Immature natural killer cell (primary cell): ENCODE measurements at regions not wholly inside any gene's neighbourhood (a gene's known extent, or its start where the extent isn't known, plus 50 kb on each side); places are given as distances from the start of the nearest gene placed in this dataset.

ENCODE experiments used
- DNase-seq, 3 donors: peaks; one replicate each; pipeline ENCODE4 v3.0.0; 2022; ENCODE audit warnings: mixed read lengths in 1 of 3
- H3K27ac Mint-ChIP-seq, 6 donors: one replicate each; pipeline ENCODE4 v1.8.0; 2020; ENCODE audit warnings: mixed read lengths in 6 of 6, mild to moderate bottlenecking in 5 of 6, inconsistent platforms in 4 of 6, moderate library complexity in 3 of 6
- H3K27me3 Mint-ChIP-seq, 3 donors: one replicate each; pipeline ENCODE4 v1.8.0; 2020 to 2021; ENCODE audit warnings: low read depth in 3 of 3, mild to moderate bottlenecking in 3 of 3, mixed read lengths in 3 of 3, moderate library complexity in 3 of 3, inconsistent platforms in 1 of 3
- H3K36me3 Mint-ChIP-seq, 3 donors: one replicate each; pipeline ENCODE4 v1.8.0; 2020; ENCODE audit warnings: mixed read lengths in 3 of 3, inconsistent platforms in 2 of 3, mild to moderate bottlenecking in 2 of 3
- H3K4me1 Mint-ChIP-seq, 2 donors: one replicate each; pipeline ENCODE4 v1.8.0; 2020; ENCODE audit warnings: inconsistent platforms in 2 of 2, mild to moderate bottlenecking in 2 of 2, mixed read lengths in 2 of 2, moderate library complexity in 1 of 2
- H3K4me3 Mint-ChIP-seq, 5 donors: one replicate each; pipeline ENCODE4 v1.8.0; 2020; ENCODE audit warnings: mild to moderate bottlenecking in 5 of 5, mixed read lengths in 5 of 5, inconsistent platforms in 3 of 5, moderate library complexity in 3 of 5
- H3K9me3 Mint-ChIP-seq, 6 donors: one replicate each; pipeline ENCODE4 v1.8.0; 2020; ENCODE audit warnings: mild to moderate bottlenecking in 6 of 6, mixed read lengths in 6 of 6, inconsistent platforms in 4 of 6, moderate library complexity in 3 of 6

DNA sequence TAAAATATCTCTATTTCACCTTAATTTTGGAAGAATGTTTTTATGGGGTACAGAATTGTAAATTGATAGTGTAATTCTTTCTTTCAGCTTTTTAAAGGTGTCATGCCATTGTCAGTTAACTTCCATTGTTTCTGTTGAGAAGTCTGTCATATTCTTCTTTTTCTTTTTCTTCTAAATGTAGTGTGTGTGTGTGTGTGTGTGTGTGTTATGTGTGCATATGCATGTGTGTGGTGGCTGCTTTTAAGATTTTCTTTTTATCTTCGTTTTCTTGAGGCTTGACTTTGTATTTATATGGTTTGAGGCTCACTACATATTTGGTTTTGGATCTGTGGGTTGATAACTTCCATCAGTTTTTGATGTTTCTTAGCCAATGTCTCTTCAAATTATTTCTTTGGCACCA lies 176.5 kb downstream of the OGFRL1 start:
- Mint-ChIP-seq H3K4me1 (no peaks in the 10 kb centered on the region), H3K27me3 (peaks cover 0 to 2% (median 0%) of the 10 kb centered on the region in 3 donors), H3K4me3 (no peak overlapping the region), H3K36me3 (no peaks in the 10 kb centered on the region), H3K27ac (no peak overlapping the region), H3K9me3 (peaks cover 4 to 24% (median 7%) of the 10 kb centered on the region in 6 donors)
- no peak for DNase-seq

DNA sequence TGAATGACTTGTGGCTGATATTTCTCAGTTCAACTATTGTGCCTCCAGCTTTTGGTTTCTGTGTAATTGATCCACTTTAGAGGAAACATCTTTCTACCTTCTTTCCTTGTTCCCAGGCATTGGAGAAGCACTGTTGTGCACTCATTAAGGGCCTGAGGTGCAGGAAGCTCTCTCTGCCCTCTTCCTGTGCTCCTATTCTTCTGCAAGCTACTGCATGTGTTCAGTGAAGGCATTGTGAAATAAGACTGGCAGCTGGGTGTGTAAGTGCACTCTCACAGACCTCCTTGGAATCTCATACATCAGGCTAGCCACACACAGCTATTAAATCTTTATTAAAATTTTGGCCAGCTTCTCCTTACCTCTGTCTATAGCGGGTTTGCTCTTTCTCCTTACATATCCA lies 177.8 kb downstream of the OGFRL1 start:
- DNase-seq = no peak
- Mint-ChIP-seq H3K4me1 (no peaks in the 10 kb centered on the region), H3K9me3 (peaks cover 4 to 24% (median 7%) of the 10 kb centered on the region in 6 donors), H3K4me3 (no peak overlapping the region), H3K27me3 (peaks cover 0 to 2% (median 0%) of the 10 kb centered on the region in 3 donors), H3K27ac (no peak overlapping the region), H3K36me3 (no peaks in the 10 kb centered on the region)

DNA sequence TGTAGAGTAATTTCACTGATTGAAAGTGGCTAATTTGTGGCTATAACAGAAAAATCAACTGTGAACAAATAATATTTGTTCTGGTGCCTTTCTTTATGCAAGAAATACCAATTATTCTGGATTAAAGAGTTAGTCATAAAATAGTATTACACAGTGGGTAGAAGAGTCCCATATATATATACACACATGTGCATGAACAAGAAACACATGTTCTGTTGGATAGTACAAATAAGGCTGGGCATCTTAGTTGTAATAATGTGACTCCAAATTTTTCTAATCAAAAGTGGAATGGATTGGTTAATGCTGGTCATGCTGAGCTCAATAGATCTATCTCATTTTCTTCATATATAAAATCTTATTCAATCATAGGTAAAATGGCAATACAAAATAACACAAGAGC lies 179.4 kb downstream of the OGFRL1 start:
- no peak overlapping the region for H3K27ac Mint-ChIP-seq
- H3K4me3 Mint-ChIP-seq = no peak overlapping the region
- no peaks in the 10 kb centered on the region for H3K36me3 Mint-ChIP-seq

DNA sequence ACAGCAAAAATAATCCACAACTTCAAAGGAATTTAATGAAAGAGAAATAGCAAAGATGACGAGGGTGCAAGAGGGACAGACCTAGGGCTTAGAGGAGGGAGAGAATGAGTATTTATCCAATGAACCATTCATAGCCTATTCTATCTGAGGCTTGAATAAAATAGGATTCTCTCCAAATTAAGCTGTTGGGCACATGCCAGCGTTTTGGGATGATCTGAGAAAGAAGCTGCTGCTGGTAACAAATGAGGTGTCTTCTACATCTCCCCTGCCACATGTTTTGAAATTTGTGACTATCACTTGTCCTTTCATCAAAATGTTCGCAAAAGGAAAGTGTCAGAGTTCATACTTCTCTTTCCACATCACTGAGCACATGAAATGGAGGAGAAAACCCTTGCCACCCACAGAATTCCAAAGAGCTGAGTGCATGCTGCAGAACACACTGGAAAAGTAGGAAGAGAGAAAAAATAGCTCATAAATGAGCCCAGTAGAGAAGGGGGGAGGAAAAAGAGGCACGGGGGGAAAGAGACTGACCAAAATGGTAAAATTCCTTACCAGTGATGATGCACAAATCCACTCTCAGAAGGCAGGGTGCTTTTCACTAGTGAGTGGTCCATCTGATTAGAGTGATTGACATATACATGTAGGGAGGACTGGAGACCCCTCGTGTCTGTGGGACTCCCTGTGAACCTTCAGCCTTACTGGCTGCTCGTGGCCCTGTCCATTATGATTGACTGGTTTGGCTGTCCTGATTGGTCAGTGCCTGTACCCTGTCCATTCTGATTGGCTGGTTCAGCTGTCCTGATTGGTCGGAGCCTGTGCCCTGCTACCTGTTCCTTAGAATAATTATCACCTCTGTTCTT lies 180.5 kb downstream of the OGFRL1 start:
- Mint-ChIP-seq H3K27me3 (peaks cover 0 to 4% (median 2%) of the 10 kb centered on the region in 3 donors), H3K36me3 (no peaks in the 10 kb centered on the region), H3K9me3 (peaks cover 3 to 24% (median 7%) of the 10 kb centered on the region in 6 donors), H3K27ac (no peak overlapping the region), H3K4me3 (no peak overlapping the region), H3K4me1 (no peaks in the 10 kb centered on the region)
- no peak for DNase-seq

More for the DNA sequence above, 179.4 kb downstream of the OGFRL1 start:
- Mint-ChIP-seq H3K27me3 (peaks cover 0 to 4% (median 2%) of the 10 kb centered on the region in 3 donors), H3K9me3 (peaks cover 4 to 24% (median 7%) of the 10 kb centered on the region in 6 donors), H3K4me1 (no peaks in the 10 kb centered on the region)
- DNase-seq = no peak

DNA sequence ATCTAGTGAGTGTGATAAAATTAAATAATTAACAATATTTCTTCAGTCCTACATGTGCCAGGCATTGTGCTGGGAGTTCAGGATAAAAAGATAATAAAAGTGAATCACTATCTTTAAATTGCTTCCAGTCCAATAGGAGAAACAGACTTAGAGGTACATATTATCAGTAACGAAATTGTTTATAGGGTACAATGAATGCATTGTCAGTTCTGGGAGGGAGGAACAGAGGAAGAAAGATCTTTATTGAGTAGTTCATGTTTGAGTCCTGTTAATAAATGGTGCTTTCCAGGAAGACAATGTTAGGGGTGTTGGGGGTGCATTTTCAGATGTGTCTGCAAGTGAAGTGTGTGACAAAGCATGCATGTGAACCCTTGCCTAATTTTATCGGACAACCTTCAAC lies 183.1 kb downstream of the OGFRL1 start:
- H3K27ac Mint-ChIP-seq = no peak overlapping the region
- no peaks in the 10 kb centered on the region for H3K4me1 Mint-ChIP-seq
- H3K9me3 Mint-ChIP-seq = peaks cover under 1 to 14% (median 4%) of the 10 kb centered on the region in 6 donors
- H3K36me3 Mint-ChIP-seq = no peaks in the 10 kb centered on the region
- H3K27me3 Mint-ChIP-seq = peaks cover 0 to 4% (median 0%) of the 10 kb centered on the region in 3 donors
- no peak for DNase-seq
- no peak overlapping the region for H3K4me3 Mint-ChIP-seq

DNA sequence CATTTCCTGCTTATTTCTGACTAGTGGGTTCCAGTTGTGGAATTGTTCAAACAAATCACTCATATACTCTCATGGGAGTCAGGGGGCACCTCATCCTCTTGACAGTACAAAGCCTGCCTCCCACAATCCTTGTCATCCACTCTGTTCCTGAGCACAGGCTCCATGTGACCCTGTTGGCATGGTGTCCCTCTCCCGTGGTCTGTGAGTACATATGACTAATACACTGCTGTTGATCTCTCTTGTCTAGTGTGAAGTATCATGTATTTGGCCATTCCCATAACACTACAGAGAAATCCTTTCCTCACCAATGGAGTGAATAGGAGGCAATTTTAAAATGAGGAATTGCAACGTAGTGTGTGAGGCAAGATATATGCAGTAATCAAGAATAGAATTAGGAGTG lies 185.3 kb downstream of the OGFRL1 start:
- H3K27me3 Mint-ChIP-seq = peaks cover 0 to 4% (median 0%) of the 10 kb centered on the region in 3 donors
- H3K27ac Mint-ChIP-seq = no peak overlapping the region
- no peak overlapping the region for H3K4me3 Mint-ChIP-seq
- peaks cover 0 to 7% (median 2%) of the 10 kb centered on the region in 6 donors for H3K9me3 Mint-ChIP-seq
- DNase-seq = no peak
- H3K4me1 Mint-ChIP-seq = no peaks in the 10 kb centered on the region
- H3K36me3 Mint-ChIP-seq = no peaks in the 10 kb centered on the region

DNA sequence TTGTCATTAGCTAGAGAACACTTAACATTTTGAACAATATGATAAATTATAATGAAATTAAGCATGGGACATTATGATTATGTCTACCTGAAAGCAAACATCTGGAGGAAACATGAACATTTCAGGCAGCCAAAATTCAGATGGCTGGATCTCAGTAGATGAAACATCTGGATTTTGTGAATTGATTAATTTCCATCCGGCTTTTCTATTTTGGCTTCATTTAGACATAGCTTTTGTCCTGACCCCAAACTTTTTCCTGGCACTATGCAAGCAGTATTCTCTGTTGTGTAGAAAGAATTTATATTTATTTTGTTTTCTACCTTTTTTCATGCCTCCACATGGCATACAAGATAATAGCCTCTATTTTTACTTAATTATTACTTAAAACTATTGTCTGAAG lies 186.3 kb downstream of the OGFRL1 start:
- Mint-ChIP-seq H3K4me3 (no peak overlapping the region), H3K9me3 (no peaks in the 10 kb centered on the region), H3K27ac (no peak overlapping the region), H3K27me3 (peaks cover 0 to 4% (median 0%) of the 10 kb centered on the region in 3 donors), H3K36me3 (no peaks in the 10 kb centered on the region), H3K4me1 (no peaks in the 10 kb centered on the region)
- DNase-seq = no peak

DNA sequence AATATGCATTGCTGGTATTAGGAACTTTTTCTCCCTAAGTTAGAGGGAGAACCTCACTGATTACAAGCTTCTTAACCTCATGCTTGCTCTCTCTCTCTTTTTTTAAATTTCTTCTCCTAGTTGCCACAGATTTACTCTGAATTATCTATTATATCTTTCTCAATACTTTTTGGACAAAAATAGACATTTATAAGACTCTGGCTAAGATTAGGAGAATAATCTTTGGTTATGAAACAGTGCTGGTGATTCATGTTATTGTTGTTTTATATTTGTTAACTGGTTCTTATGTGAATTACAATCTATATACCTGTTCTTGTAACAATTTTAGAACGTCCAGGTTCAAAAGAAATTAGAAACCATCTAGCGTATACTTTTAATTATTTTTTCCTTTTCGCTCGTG lies 187.8 kb downstream of the OGFRL1 start:
- no peaks in the 10 kb centered on the region for H3K36me3 Mint-ChIP-seq

DNA sequence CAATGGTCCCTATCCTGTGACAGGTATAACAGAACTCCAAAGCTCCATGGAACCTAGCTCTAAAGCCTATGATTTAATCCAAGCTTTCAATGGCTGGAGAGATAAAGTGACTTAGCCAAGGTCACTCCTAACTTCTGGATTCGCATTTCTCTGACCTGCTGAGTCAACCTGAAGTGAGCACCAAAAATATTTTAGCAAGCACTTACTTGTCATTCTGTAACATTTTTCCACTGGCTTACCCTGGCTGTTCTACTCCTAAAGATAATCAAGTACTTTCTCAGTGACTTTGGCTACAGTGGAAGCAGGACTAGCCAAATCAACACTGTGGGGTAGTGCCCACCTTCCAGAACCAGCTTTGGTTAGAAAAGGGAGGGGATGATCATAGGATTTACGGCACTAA lies 188.3 kb downstream of the OGFRL1 start:
- no peaks in the 10 kb centered on the region for H3K36me3 Mint-ChIP-seq
- no peaks in the 10 kb centered on the region for H3K4me1 Mint-ChIP-seq
- peaks cover 0 to 5% (median 0%) of the 10 kb centered on the region in 3 donors for H3K27me3 Mint-ChIP-seq
- H3K4me3 Mint-ChIP-seq = no peak overlapping the region
- no peak for DNase-seq
- H3K9me3 Mint-ChIP-seq = peaks cover 0 to 3% (median 0%) of the 10 kb centered on the region in 6 donors
- no peak overlapping the region for H3K27ac Mint-ChIP-seq

More for the DNA sequence above, 187.8 kb downstream of the OGFRL1 start:
- no peak for DNase-seq
- H3K4me1 Mint-ChIP-seq = no peaks in the 10 kb centered on the region
- no peak overlapping the region for H3K27ac Mint-ChIP-seq
- no peak overlapping the region for H3K4me3 Mint-ChIP-seq
- H3K27me3 Mint-ChIP-seq = peaks cover 0 to 8% (median 0%) of the 10 kb centered on the region in 3 donors
- peaks cover 0 to 3% (median 0%) of the 10 kb centered on the region in 6 donors for H3K9me3 Mint-ChIP-seq

DNA sequence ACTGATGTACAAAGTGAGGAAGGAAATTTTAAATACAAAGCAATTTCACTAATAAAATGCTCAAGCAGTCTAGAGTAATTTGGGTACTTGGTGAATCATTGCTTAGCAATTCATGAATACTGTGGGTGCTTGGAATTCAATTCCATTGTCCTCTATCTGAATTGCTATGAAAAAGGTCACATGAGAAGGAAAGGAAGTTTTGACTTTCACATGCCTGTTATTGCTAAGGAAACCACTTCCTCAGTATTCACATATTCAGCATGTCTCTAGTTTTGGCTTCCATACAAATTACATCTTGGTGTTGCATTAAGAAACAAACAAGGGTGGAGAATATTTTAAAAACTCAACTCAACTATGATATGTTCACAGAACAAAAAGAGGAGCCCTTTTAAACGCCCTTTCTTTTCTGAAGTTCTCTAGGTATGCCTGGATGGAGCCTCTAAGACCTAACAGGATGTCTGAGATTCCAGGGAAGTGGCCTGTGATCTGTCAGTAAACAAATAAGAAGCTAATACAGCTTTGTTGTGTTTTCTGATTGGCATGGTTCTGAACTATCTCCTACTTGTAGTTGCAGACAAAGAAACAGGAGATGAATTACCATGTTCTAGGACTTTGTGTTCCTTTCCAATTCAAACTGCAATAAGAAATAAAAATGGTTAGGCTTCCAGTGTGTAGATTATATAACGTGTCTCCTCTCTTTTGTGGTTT lies 190.4 kb downstream of the OGFRL1 start:
- H3K27me3 Mint-ChIP-seq = peaks cover 0 to 4% (median 0%) of the 10 kb centered on the region in 3 donors
- no peak overlapping the region for H3K4me3 Mint-ChIP-seq
- peaks cover 0 to 4% (median 0%) of the 10 kb centered on the region in 6 donors for H3K9me3 Mint-ChIP-seq
- H3K27ac Mint-ChIP-seq = no peak overlapping the region
- H3K4me1 Mint-ChIP-seq = no peaks in the 10 kb centered on the region
- no peak for DNase-seq
- H3K36me3 Mint-ChIP-seq = no peaks in the 10 kb centered on the region

DNA sequence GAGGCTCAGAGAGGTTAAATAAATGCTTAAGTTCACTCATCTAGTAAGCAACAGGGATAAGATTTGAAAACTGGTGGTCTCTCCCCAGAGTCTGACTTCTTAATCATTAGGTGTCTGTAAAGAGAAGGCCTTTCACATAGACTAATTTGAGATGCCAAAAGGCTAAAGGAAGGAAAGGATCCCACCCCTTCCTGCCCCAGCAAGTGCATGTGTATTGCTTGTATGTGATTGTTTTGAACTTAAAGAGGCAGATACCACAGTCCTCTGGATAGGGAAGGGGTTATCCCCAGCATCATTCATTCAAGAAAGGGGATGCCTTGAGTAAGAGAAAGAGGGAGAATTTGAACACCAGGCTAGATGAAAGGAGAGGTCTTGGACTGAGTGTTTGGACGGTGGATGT lies 192.0 kb downstream of the OGFRL1 start:
- H3K4me3 Mint-ChIP-seq = no peak overlapping the region
- H3K9me3 Mint-ChIP-seq = peaks cover 0 to 4% (median 0%) of the 10 kb centered on the region in 6 donors
- no peaks in the 10 kb centered on the region for H3K36me3 Mint-ChIP-seq
- H3K27me3 Mint-ChIP-seq = peaks cover 0 to 4% (median 0%) of the 10 kb centered on the region in 3 donors
- no peaks in the 10 kb centered on the region for H3K4me1 Mint-ChIP-seq
- no peak for DNase-seq
- no peak overlapping the region for H3K27ac Mint-ChIP-seq

DNA sequence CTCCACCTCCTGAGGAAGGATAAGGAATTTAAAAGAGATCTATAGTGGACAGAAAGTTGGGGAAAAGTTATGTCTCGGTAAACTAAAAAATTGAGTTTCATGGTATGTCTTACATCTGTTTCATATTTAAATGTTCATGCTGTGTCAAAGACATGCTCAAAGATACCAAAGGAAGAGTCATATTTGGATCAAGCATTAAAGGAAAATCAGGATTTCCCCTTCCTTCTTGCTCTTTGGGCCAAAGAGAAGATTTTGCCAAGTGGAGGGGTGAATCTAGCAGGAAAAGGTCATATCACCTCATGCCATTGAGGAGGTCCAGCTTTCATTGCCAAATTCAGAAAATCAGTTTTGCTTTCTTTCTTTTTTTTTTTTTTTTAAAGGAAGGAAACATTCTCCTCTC lies 192.4 kb downstream of the OGFRL1 start:
- Mint-ChIP-seq H3K4me1 (no peaks in the 10 kb centered on the region), H3K27me3 (peaks cover 0 to 4% (median 0%) of the 10 kb centered on the region in 3 donors), H3K9me3 (peaks cover 0 to 4% (median 0%) of the 10 kb centered on the region in 6 donors), H3K4me3 (no peak overlapping the region), H3K36me3 (no peaks in the 10 kb centered on the region), H3K27ac (no peak overlapping the region)
- DNase-seq = no peak

DNA sequence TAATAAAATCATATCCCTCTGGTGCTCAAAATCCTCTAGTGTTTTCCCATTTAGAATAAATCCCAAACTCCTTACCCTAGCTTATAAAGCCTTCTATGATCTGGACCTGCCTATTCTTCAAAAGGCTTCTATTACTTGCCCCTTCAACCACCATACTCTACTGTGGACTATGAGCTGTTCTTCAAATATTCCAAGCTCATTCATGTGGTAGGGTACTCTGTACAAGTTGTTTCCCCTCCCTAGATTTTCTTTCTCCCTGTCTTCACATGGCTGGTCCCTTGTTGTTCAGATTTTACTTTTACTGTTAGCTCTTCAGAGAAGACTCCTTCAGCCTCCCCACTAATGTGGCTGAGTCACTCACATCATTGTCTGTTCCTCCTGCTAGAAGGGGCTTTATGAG lies 193.2 kb downstream of the OGFRL1 start:
- H3K9me3 Mint-ChIP-seq = peaks cover 0 to 4% (median 0%) of the 10 kb centered on the region in 6 donors
- H3K27ac Mint-ChIP-seq = no peak overlapping the region
- peaks cover 0 to 4% (median 0%) of the 10 kb centered on the region in 3 donors for H3K27me3 Mint-ChIP-seq
- no peak for DNase-seq
- no peaks in the 10 kb centered on the region for H3K36me3 Mint-ChIP-seq
- H3K4me3 Mint-ChIP-seq = no peak overlapping the region
- H3K4me1 Mint-ChIP-seq = no peaks in the 10 kb centered on the region

DNA sequence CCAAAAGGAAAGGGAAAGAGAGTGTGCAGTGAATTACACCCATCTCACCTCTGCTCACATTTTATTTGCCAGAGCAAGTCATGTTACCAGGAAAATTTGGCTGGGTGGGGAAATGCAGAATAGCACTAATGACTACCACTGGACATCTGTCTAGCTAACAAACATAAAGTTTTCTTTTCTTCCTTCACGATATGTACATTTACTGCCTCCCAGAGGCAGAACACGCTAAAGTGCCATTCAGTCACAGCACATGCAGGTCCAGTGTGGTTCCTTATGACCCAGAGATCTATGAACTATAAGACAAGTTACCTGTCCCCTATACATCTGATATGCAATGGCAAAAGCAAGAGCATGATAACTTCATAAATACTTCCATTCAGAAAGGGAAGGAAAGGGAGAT lies 194.1 kb downstream of the OGFRL1 start:
- Mint-ChIP-seq H3K27me3 (peaks cover 0 to 4% (median 0%) of the 10 kb centered on the region in 3 donors), H3K4me3 (no peak overlapping the region), H3K27ac (no peak overlapping the region), H3K9me3 (peaks cover 0 to 9% (median 0%) of the 10 kb centered on the region in 6 donors), H3K4me1 (no peaks in the 10 kb centered on the region), H3K36me3 (no peaks in the 10 kb centered on the region)
- DNase-seq = no peak
